ENCODE measurements at regions not wholly inside any gene's neighbourhood (a gene's known extent, or its start where the extent isn't known, plus 50 kb on each side); places are given as distances from the start of the nearest gene placed in this dataset.

DNA sequence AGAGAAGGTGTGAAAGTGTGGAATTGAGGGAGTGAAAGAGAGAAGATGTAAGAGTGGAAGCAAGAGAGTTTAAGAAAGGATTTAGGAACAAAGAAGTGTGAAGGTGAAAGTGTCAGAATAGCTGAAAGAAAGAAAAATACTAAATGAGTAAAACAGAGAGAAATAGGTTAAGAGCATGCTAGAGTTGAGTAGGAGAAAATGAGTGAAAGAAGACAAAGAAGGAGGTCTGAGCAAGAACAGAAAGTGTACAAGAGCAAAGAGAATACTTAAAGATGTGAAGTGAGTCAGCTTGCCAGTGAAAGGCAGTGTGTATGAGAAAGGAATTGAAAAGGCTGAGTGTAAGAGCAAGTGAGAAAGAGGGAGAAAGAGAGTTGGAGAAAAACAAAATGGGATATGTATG, 348.8 kb upstream of the BCHE start:
- no peak for DNase-seq (ENCODE audit: extremely low read depth in 1 of 4, low spot score in 3 of 4)
- Histone ChIP-seq H3K79me2 (ENCODE audit: control insufficient read depth, insufficient read depth, low read length) (no peaks in the 10 kb centered on the region), H4K20me1 (replicated peaks; ENCODE audit: control insufficient read depth, insufficient read depth, low read length) (no peaks in the 10 kb centered on the region), H3K4me3 (no peak overlapping the region), H3K4me1 (replicated peaks in 1 of 2; ENCODE audit: control insufficient read depth in 2 of 2, insufficient read depth in 2 of 2, low read length in 2 of 2) (no peaks in the 10 kb centered on the region), H3K9ac (ENCODE audit: insufficient read depth in 1 of 2, low read depth in 2 of 2, low read length in 2 of 2) (no peak overlapping the region), H2AFZ (ENCODE audit: low read depth, low read length) (no peak overlapping the region), H3K36me3 (ENCODE audit: control insufficient read depth, insufficient read depth, low read length) (no peaks in the 10 kb centered on the region), H3K9me1 (ENCODE audit: control insufficient read depth, insufficient read depth, low read length) (no peaks in the 10 kb centered on the region), H3K4me2 (ENCODE audit: insufficient read depth, low read length) (no peak overlapping the region), H3K27me3 (ENCODE audit: control insufficient read depth in 2 of 2, insufficient read depth in 2 of 2, low read length in 2 of 2) (no peaks in the 10 kb centered on the region), H3K9me3 (replicated peaks; ENCODE audit: control insufficient read depth, insufficient read depth, low read depth, low read length) (no peaks in the 10 kb centered on the region), H3K27ac (ENCODE audit: extremely low read depth, low read depth, low read length) (no peak overlapping the region)
- TF ChIP-seq NFXL1 (CRISPR knock-in tag; IDR thresholded peaks at IDR 0.05) (no peak), ZNF431 (CRISPR knock-in tag; IDR thresholded peaks at IDR 0.05) (no peak), CCAR2 (IDR thresholded peaks at IDR 0.05; ENCODE audit: low read depth, low read length) (no peak), TRIM24 (IDR thresholded peaks at IDR 0.05) (no peak), ILF3 (IDR thresholded peaks at IDR 0.05; ENCODE audit: borderline replicate concordance) (no peak), RBM25 (IDR thresholded peaks at IDR 0.05; ENCODE audit: low read depth, low read length, severe bottlenecking) (no peak), KAT8 (IDR thresholded peaks at IDR 0.05; ENCODE audit: low read depth) (no peak), ARHGAP35 (IDR thresholded peaks at IDR 0.05; ENCODE audit: partially characterized antibody) (no peak), SETDB1 (IDR thresholded peaks at IDR 0.05; ENCODE audit: low read length) (no peak), RBM15 (IDR thresholded peaks at IDR 0.05; ENCODE audit: insufficient read depth, low read length) (no peak)
- TF ChIP-seq, protein P1, sequence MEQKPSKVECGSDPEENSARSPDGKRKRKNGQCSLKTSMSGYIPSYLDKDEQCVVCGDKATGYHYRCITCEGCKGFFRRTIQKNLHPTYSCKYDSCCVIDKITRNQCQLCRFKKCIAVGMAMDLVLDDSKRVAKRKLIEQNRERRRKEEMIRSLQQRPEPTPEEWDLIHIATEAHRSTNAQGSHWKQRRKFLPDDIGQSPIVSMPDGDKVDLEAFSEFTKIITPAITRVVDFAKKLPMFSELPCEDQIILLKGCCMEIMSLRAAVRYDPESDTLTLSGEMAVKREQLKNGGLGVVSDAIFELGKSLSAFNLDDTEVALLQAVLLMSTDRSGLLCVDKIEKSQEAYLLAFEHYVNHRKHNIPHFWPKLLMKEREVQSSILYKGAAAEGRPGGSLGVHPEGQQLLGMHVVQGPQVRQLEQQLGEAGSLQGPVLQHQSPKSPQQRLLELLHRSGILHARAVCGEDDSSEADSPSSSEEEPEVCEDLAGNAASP (IDR thresholded peaks at IDR 0.05): no peak
- TF ChIP-seq, protein P2, sequence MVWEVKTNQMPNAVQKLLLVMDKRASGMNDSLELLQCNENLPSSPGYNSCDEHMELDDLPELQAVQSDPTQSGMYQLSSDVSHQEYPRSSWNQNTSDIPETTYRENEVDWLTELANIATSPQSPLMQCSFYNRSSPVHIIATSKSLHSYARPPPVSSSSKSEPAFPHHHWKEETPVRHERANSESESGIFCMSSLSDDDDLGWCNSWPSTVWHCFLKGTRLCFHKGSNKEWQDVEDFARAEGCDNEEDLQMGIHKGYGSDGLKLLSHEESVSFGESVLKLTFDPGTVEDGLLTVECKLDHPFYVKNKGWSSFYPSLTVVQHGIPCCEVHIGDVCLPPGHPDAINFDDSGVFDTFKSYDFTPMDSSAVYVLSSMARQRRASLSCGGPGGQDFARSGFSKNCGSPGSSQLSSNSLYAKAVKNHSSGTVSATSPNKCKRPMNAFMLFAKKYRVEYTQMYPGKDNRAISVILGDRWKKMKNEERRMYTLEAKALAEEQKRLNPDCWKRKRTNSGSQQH (CRISPR knock-in tag; IDR thresholded peaks at IDR 0.05): no peak
- TF ChIP-seq, protein P3, sequence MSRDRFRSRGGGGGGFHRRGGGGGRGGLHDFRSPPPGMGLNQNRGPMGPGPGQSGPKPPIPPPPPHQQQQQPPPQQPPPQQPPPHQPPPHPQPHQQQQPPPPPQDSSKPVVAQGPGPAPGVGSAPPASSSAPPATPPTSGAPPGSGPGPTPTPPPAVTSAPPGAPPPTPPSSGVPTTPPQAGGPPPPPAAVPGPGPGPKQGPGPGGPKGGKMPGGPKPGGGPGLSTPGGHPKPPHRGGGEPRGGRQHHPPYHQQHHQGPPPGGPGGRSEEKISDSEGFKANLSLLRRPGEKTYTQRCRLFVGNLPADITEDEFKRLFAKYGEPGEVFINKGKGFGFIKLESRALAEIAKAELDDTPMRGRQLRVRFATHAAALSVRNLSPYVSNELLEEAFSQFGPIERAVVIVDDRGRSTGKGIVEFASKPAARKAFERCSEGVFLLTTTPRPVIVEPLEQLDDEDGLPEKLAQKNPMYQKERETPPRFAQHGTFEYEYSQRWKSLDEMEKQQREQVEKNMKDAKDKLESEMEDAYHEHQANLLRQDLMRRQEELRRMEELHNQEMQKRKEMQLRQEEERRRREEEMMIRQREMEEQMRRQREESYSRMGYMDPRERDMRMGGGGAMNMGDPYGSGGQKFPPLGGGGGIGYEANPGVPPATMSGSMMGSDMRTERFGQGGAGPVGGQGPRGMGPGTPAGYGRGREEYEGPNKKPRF (IDR thresholded peaks at IDR 0.05; ENCODE audit: low read depth, low read length): no peak
- BruUV-seq (replicated peaks): no TSS peak
- ChIA-PET CTCF (ENCODE audit: low intra/inter-chr PET ratio) (no interaction called here), POLR2A (no interaction called here)
- intact Hi-C loops (cut with micrococcal nuclease) (no loop called here), in situ Hi-C loops (cut with MboI) (no loop called here)
- no peak for FAIRE-seq
- ATAC-seq: no peak

All from K562 (cell line).